Transverse colon (tissue), 4 donors: ENCODE measurements at regions not wholly inside any gene's neighbourhood (a gene's known extent, or its start where the extent isn't known, plus 50 kb on each side); places are given as distances from the start of the nearest gene placed in this dataset.

Source experiments
- DNase-seq: peaks from one replicate; pipeline ENCODE4 v3.0.0-alpha.2; 2019
- H3K27ac ChIP-seq, 4 donors: fragments of 200-600 bp; sonication (generic); 2 replicates each; pipeline ENCODE4 v1.5.1; 2016 to 2018; ENCODE audit warnings: inconsistent platforms in 4 of 4
- H3K27me3 ChIP-seq: fragments of 200-600 bp; sonication (generic); 2 replicates; pipeline ENCODE4 v1.5.1; 2017; ENCODE audit warnings: inconsistent platforms
- H3K36me3 ChIP-seq, 4 donors: fragments of 200-600 bp; sonication (generic); 2 replicates each; pipeline ENCODE4 v1.5.1; 2017 to 2019; ENCODE audit warnings: inconsistent platforms in 4 of 4
- H3K4me1 ChIP-seq, 4 donors: fragments of 200-600 bp; sonication (generic); 2 replicates each; pipeline ENCODE4 v1.5.1; 2017 to 2020; ENCODE audit warnings: inconsistent platforms in 4 of 4
- H3K4me3 ChIP-seq, 4 donors: fragments of 200-600 bp; sonication (generic); 1 replicate in 1 of 4; 2 replicates in 3 of 4; pipeline versions ENCODE4 v1.5.1 to v1.6.1; 2017 to 2019; ENCODE audit warnings: inconsistent platforms in 4 of 4
- H3K9me3 ChIP-seq, 2 donors: fragments of 200-600 bp; sonication (generic); 2 replicates each; pipeline ENCODE4 v1.5.1; 2017 to 2019; ENCODE audit warnings: inconsistent platforms in 2 of 2
- EP300 ChIP-seq: sonication (generic); formaldehyde crosslinking; IDR thresholded peaks from one replicate; pipeline ENCODE4 v1.6.1; 2017; ENCODE audit warnings: antibody characterized with exemption, low read depth
- POLR2A ChIP-seq: fragments of 450-650 bp; IDR thresholded peaks from one replicate; pipeline ENCODE4 v1.6.1; 2016; ENCODE audit warnings: antibody characterized with exemption, mild to moderate bottlenecking, moderate library complexity
- POLR2AphosphoS5 ChIP-seq, 3 donors: sonication (generic); formaldehyde crosslinking; IDR thresholded peaks; one replicate each; pipeline ENCODE4 v1.6.1; 2016; ENCODE audit warnings: antibody characterized with exemption in 3 of 3
- WGBS, 2 donors: methylation state at CpG; one replicate each; pipeline ENCODE4 v1.1.5; 2018; ENCODE audit warnings: low coverage in 1 of 2; 5-methylcytosine and 5-hydroxymethylcytosine counted together
- in situ Hi-C, 4 donors: fragments of 200-750 bp; cut with MboI; loops; one replicate each; pipeline versions ENCODE4 v1.15.0 to v1.15.1; 2017; ENCODE audit warnings: low sequenced_read_pairs in 3 of 4, low pct_ligation_motif_present in 1 of 4, low pct_unique_long_range_greater_than_20kb in 1 of 4
- intact Hi-C: fragments of 100-400 bp; cut with DNase I; formaldehyde crosslinking; loops from one replicate; pipeline ENCODE4 v1.15.1; 2023; ENCODE audit warnings: low total_unique reads
- TF ChIP-seq, protein P1 (sequence below), 5 experiments: fragments of 200-600 bp in 3 of 5; fragments of 450-650 bp in 2 of 5; sonication (generic) in 3 of 5; IDR thresholded peaks; 1 replicate in 2 of 5; 2 replicates in 3 of 5; pipeline ENCODE4 v1.5.1; 2016 to 2017; ENCODE audit warnings: antibody characterized with exemption in 5 of 5, inconsistent platforms in 3 of 5, mild to moderate bottlenecking in 2 of 5, moderate library complexity in 1 of 5

DNA sequence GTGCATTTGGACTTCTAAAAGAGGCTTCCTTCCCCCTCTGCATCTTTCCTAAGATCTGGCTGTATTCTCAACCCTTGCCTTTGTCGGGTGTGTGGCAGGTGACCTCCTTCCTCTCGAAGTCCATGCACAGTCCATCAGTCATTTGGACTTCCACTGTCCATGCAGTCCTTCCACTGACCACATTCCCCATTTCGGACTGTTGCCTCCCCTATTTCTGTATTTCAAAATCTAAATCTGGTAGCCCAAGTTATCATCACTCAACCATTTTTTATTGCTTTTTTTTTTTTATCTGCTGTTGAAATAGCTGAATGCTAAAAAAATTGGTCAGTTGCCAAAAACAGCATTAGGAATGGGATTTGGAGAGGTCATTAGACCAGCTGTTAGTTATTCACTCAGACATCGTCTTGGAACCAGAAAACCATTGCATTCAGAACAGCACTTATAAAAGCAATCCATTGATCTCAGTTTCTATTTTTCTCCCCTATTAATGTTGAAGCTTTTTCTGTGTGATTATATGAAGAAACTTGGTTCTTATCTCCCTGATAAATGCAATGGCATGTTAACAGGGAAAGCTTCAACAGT lies 575.6 kb downstream of the KIF20B start:
- no peak for DNase-seq
- Histone ChIP-seq H3K36me3 (no peaks in the 10 kb centered on the region), H3K4me1 (no peaks in the 10 kb centered on the region), H3K27me3 (no peaks in the 10 kb centered on the region), H3K9me3 (no peaks in the 10 kb centered on the region), H3K4me3 (no peak overlapping the region), H3K27ac (no peak overlapping the region)
- TF ChIP-seq EP300 (no peak), POLR2A (no peak)
- TF ChIP-seq, protein P1, sequence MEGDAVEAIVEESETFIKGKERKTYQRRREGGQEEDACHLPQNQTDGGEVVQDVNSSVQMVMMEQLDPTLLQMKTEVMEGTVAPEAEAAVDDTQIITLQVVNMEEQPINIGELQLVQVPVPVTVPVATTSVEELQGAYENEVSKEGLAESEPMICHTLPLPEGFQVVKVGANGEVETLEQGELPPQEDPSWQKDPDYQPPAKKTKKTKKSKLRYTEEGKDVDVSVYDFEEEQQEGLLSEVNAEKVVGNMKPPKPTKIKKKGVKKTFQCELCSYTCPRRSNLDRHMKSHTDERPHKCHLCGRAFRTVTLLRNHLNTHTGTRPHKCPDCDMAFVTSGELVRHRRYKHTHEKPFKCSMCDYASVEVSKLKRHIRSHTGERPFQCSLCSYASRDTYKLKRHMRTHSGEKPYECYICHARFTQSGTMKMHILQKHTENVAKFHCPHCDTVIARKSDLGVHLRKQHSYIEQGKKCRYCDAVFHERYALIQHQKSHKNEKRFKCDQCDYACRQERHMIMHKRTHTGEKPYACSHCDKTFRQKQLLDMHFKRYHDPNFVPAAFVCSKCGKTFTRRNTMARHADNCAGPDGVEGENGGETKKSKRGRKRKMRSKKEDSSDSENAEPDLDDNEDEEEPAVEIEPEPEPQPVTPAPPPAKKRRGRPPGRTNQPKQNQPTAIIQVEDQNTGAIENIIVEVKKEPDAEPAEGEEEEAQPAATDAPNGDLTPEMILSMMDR (IDR thresholded peaks at IDR 0.05): no peak
- WGBS, 2 donors: 56 to 59% methylated on average over 2 to 4 of the region's 4 CpGs
- intact Hi-C loops (no loop called here), in situ Hi-C loops (no loop called here)

DNA sequence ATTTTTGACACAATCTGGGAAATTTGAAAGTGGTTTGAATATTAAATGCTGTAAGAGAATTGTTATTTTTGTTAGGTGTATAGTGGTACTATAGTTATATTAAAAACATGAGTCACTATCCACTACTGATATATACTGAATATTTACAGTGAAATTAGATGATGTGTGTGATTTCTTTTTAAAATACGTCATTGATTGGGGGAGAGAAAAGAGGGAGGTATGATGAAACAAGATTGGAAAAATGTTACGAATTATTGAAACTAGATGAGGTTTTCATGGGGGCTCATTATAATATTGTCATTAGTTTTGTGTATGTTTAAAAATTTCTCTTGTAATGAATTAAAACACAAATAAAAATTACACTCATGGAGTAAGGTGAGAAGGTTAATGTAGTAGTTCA lies 571.4 kb downstream of the HTR7 start:
- in situ Hi-C loops (no loop called here), intact Hi-C loops (no loop called here)
- no peaks in the 10 kb centered on the region for H3K9me3 ChIP-seq
- no peaks in the 10 kb centered on the region for H3K36me3 ChIP-seq
- no peak for TF ChIP-seq EP300
- no peak for TF ChIP-seq POLR2A
- TF ChIP-seq, protein P1 (IDR thresholded peaks at IDR 0.05): no peak
- no peak for TF ChIP-seq POLR2AphosphoS5 (IDR thresholded peaks at IDR 0.05)
- no peak overlapping the region for H3K27ac ChIP-seq
- no peaks in the 10 kb centered on the region for H3K27me3 ChIP-seq
- no peaks in the 10 kb centered on the region for H3K4me1 ChIP-seq
- H3K4me3 ChIP-seq: no peak overlapping the region
- 68 to 84% methylated on average over 2 of the region's 2 CpGs for WGBS, 2 donors
- no peak for DNase-seq

DNA sequence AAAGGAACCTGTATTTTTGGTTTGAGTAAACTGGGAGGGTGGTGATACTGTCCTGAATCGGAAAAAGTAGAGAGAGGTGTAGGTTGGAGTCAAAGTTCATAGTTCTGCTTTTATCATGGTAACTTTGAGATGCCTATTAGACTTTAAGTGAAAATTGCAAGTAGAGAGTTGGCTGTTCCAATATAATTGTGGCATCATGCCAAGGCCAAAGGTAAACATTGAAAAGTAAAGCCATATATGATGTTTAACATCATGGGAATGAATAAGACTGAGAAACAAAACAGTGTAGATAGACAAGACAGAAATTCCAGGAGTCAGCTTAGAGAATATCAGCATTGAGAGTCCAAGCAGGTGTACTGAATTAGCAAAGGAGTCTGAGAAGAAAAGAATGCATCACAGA lies 570.9 kb downstream of the HTR7 start:
- no peaks in the 10 kb centered on the region for H3K9me3 ChIP-seq
- DNase-seq: no peak
- in situ Hi-C loops: no loop called here
- no peak overlapping the region for H3K27ac ChIP-seq
- H3K27me3 ChIP-seq: no peaks in the 10 kb centered on the region
- 64 to 67% methylated on average over 1 of the region's 1 CpG for WGBS, 2 donors
- intact Hi-C loops: no loop called here
- H3K4me1 ChIP-seq: no peaks in the 10 kb centered on the region
- TF ChIP-seq POLR2A: no peak
- TF ChIP-seq, protein P1 (IDR thresholded peaks at IDR 0.05): no peak
- no peak for TF ChIP-seq POLR2AphosphoS5 (IDR thresholded peaks at IDR 0.05)
- TF ChIP-seq EP300: no peak
- H3K4me3 ChIP-seq: no peak overlapping the region
- H3K36me3 ChIP-seq: no peaks in the 10 kb centered on the region

DNA sequence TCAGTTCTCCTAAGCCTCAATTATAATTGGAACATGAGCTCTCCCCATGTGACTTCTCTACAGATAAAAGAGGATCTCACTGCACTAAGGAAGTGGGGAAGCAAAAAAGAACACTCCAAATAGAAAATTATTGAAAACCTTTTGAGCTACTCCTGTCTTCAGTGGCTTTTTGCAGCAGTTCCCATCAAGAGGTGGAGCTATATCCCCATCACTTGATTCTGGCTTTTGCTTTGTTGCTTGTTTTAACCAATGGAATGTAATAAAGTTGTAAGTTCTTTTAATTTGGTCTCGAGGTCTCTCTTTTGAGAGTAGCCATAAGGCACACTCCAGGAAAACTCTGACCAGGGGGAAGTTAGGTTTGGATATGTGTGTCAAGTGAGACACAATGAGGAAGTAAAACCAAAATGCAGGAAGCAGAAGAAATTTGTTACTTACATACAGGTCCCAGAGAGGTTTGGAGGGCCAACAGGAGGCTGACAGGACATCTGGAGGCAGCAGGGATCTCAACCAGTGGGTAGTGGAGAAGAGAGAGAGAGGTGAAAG lies 569.4 kb downstream of the HTR7 start:
- intact Hi-C loops (no loop called here), in situ Hi-C loops (no loop called here)
- Histone ChIP-seq H3K4me3 (no peak overlapping the region), H3K9me3 (no peaks in the 10 kb centered on the region), H3K27ac (no peak overlapping the region), H3K27me3 (no peaks in the 10 kb centered on the region), H3K4me1 (no peaks in the 10 kb centered on the region), H3K36me3 (no peaks in the 10 kb centered on the region)
- 9 to 11% methylated on average over 1 of the region's 1 CpG for WGBS, 2 donors
- no peak for TF ChIP-seq POLR2A
- DNase-seq: no peak

DNA sequence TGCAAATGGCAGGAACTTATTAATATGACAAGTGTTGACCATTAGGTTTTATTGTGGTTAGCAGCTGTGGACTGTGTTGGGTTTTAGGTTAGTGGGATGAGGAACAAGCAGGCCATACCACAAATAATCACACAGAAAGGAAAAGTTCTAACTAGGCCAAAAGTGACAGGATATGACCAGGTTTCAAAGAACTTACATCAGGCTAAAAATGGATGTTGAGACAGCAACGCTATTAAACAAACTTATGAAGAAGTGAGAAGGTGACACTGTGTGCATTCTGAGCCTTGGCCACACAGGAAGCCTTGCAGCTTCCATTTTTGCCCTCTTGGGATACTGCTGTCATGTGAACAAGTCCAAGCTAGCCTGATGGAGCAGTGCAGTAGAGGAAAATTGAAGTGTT lies 568.8 kb downstream of the HTR7 start:
- in situ Hi-C loops: no loop called here
- no peaks in the 10 kb centered on the region for H3K27me3 ChIP-seq
- WGBS, 2 donors: 52 to 56% methylated on average over 1 of the region's 1 CpG
- TF ChIP-seq POLR2A: no peak
- TF ChIP-seq POLR2AphosphoS5 (IDR thresholded peaks at IDR 0.05): no peak
- TF ChIP-seq, protein P1 (IDR thresholded peaks at IDR 0.05): no peak
- TF ChIP-seq EP300: no peak
- DNase-seq: no peak
- no peaks in the 10 kb centered on the region for H3K36me3 ChIP-seq
- H3K27ac ChIP-seq: no peak overlapping the region
- H3K4me3 ChIP-seq: no peak overlapping the region
- no peaks in the 10 kb centered on the region for H3K4me1 ChIP-seq
- no peaks in the 10 kb centered on the region for H3K9me3 ChIP-seq
- intact Hi-C loops: no loop called here
